ENCODE measurements at regions not wholly inside any gene's neighbourhood (a gene's known extent, or its start where the extent isn't known, plus 50 kb on each side); places are given as distances from the start of the nearest gene placed in this dataset.

DNA sequence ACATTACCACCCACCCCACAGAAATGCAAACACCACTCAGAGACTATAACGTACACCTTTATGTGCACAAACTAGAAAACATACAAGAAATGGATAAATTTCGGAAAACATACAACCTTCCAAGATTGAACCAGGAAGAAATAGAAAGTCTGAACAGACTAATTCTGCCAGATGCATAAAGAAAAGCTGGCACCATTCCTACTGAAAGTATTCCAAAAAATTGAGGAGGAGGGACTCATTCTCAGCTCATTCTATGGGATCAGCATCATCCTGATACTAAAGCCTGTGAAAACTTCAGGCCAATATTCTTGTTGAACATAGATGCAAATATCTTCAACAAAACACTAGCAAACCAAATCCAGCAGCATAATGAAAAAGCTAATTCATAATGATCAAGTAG is 115.1 kb upstream of the CD180 start:
- dilution Hi-C loops (cut with MboI; ENCODE audit: extremely low pct_ligation_motif_present, low sequenced_read_pairs) (no loop called here), intact Hi-C loops (cut with micrococcal nuclease) (no loop called here)
- Histone ChIP-seq H3K4me2 (ENCODE audit: insufficient read depth, low read length) (no peak overlapping the region), H4K20me1 (replicated peaks; ENCODE audit: control insufficient read depth, extremely low read depth, insufficient read depth, low read length) (no peaks in the 10 kb centered on the region), H3K9me1 (replicated peaks; ENCODE audit: control insufficient read depth, extremely low read depth, insufficient read depth, low read length) (no peaks in the 10 kb centered on the region), H3K27ac (ENCODE audit: insufficient read depth, low read depth, low read length) (no peak overlapping the region), H3K27me3 (ENCODE audit: control insufficient read depth in 2 of 2, insufficient read depth in 2 of 2, low read length in 2 of 2) (no peaks in the 10 kb centered on the region), H2AFZ (ENCODE audit: low read depth, low read length) (no peak overlapping the region), H3K9me3 (replicated peaks; ENCODE audit: control insufficient read depth, insufficient read depth, low read length) (no peaks in the 10 kb centered on the region), H3K36me3 (ENCODE audit: control insufficient read depth in 2 of 2, extremely low read depth in 1 of 2, insufficient read depth in 2 of 2, low read length in 2 of 2) (no peaks in the 10 kb centered on the region), H3K79me2 (ENCODE audit: control insufficient read depth, insufficient read depth, low read length) (no peaks in the 10 kb centered on the region), H3K9ac (replicated peaks; ENCODE audit: extremely low read depth, insufficient read depth, low read length) (no peak overlapping the region), H3K4me1 (ENCODE audit: control insufficient read depth, extremely low read depth, insufficient read depth, low read length) (peaks cover 19% of the 10 kb centered on the region), H3K4me3 (replicated peaks in 1 of 3; ENCODE audit: insufficient read depth in 1 of 3, low read depth in 1 of 3, low read length in 3 of 3) (no peak overlapping the region)
- no peak for FAIRE-seq
- BruUV-seq (replicated peaks): no TSS peak
- POLR2A ChIA-PET: no interaction called here
- CTCF ChIA-PET: no interaction called here
- no peak for DNase-seq (ENCODE audit: low read depth, low spot score)
- no peak for TF ChIP-seq POLR2AphosphoS5 (IDR thresholded peaks at IDR 0.05; ENCODE audit: insufficient read depth, low read depth, low read length)
- TF ChIP-seq JUN (IDR thresholded peaks at IDR 0.05; ENCODE audit: borderline replicate concordance, insufficient read depth, insufficient read length, low read depth): no peak
- no peak for TF ChIP-seq EZH2 (IDR thresholded peaks at IDR 0.05; ENCODE audit: borderline replicate concordance, low read depth, low read length, severe bottlenecking)
- TF ChIP-seq MYC (IDR thresholded peaks at IDR 0.05; ENCODE audit: low read depth, low read length): no peak
- no peak for TF ChIP-seq MAX (IDR thresholded peaks at IDR 0.05; ENCODE audit: insufficient read depth, insufficient read length)
- TF ChIP-seq POLR2A (IDR thresholded peaks at IDR 0.05; ENCODE audit: low read depth, low read length): no peak
- no peak for TF ChIP-seq GATA2 (IDR thresholded peaks at IDR 0.05; ENCODE audit: insufficient read depth, insufficient read length, low read depth, low read length)
- TF ChIP-seq FOS (IDR thresholded peaks at IDR 0.05; ENCODE audit: borderline replicate concordance, insufficient read depth, low read length): no peak
- TF ChIP-seq, protein P1, sequence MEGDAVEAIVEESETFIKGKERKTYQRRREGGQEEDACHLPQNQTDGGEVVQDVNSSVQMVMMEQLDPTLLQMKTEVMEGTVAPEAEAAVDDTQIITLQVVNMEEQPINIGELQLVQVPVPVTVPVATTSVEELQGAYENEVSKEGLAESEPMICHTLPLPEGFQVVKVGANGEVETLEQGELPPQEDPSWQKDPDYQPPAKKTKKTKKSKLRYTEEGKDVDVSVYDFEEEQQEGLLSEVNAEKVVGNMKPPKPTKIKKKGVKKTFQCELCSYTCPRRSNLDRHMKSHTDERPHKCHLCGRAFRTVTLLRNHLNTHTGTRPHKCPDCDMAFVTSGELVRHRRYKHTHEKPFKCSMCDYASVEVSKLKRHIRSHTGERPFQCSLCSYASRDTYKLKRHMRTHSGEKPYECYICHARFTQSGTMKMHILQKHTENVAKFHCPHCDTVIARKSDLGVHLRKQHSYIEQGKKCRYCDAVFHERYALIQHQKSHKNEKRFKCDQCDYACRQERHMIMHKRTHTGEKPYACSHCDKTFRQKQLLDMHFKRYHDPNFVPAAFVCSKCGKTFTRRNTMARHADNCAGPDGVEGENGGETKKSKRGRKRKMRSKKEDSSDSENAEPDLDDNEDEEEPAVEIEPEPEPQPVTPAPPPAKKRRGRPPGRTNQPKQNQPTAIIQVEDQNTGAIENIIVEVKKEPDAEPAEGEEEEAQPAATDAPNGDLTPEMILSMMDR (IDR thresholded peaks at IDR 0.05; ENCODE audit: extremely low read depth in 1 of 2, insufficient read depth in 1 of 2, low read depth in 1 of 2, low read length in 2 of 2): no peak

Measured in endothelial cell of umbilical vein (primary cell).